GM04503 (cell line): ENCODE measurements at regions not wholly inside any gene's neighbourhood (a gene's known extent, or its start where the extent isn't known, plus 50 kb on each side); places are given as distances from the start of the nearest gene placed in this dataset.
"Not testable (repeated sequence)": the region's sequence is repeated elsewhere in the genome, so short reads cannot be mapped to it uniquely, and the experiment has no call there.

Source experiments
- DNase-seq: peaks from one replicate; pipeline ENCODE4 v3.0.0-alpha.2; 2012; ENCODE audit warnings: low read depth

GRCh38 chr6:130715058-130715457 is 112.1 kb upstream of the SMLR1 start:
- no peak for DNase-seq

DNA sequence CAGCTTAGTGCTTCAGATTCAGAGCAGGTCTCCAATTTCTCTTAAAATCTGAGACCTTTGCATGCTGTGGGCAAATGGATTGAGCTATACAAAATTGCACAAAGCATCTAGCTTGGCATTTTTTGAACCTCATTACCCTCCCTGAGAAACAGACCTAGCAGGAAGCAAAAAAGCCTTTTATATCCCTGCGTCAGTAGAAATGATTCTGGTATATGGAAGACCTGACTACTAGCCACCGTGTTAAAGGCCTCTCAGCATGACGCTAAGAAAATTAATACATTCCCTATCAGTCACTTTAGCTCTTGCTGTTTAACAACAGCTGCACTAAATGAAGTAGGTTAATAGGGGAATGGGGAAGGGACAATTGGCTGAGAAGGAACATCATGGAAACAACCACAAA is 110.7 kb upstream of the SMLR1 start:
- DNase-seq, result no peak

DNA sequence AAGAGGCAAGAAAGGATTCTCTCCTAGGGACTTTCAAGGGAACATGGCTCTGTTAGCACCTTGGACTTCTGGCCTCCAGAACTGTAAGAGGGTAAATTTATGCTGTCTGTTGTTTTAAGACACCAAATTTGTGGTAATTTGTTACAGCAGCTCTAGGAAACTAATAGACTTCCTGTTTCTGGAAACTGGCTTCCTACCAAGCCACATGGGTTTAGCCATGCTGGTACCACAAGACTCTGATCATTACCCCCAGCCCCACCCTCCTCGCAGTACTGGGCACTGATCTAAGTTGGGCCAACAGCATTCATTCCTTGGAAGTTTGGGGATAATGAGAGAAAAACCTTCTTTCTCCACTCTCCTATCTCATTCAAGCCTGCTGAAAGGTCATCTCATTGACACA is 109.5 kb upstream of the SMLR1 start:
- no peak for DNase-seq

GRCh38 chr6:130720076-130720715 is 107.0 kb upstream of the SMLR1 start:
- no peak for DNase-seq

GRCh38 chr6:130724089-130724488 is 103.1 kb upstream of the SMLR1 start:
- DNase-seq, result no peak

- no peak for DNase-seq
Measured at GRCh38 chr6:130725551-130725950, 101.7 kb upstream of the SMLR1 start.

DNA sequence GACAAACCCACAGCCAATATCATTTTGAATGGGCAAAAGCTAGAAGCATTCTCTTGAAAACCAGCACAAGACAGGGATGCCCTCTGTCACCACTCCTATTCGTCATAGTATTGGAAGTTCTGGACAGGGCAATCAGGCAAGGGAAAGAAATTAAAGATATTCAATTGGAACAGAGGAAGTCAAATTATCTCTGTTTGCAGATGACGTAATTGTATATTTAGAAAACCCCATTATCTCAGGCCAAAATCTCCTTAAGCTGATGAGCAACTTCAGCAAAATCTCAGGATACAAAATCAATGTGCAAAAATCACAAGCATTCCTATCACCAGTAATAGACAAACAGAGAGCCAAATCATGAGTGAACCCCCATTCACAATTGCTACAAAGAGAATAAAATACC is 99.1 kb upstream of the SMLR1 start:
- DNase-seq, result not testable (repeated sequence)

DNA sequence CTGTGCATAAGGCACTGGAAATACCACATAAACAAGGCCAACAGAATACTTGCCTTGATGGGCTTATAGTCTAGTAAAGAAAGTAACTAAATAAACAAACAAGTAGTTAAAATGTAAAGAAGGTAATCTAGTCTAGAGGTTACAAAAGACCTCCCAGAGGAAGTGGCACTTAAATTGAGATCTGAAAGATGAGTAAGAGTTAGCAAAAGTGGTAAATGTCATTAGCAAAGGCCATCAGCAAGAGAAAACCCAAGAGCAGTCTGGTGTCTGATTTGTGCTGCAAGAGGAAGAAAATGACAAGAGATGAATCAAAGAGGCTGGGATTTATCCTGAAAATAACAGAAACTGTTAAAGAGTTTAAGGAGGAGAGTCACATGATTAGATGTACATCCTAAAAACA is 96.6 kb upstream of the SMLR1 start:
- no peak for DNase-seq

DNA sequence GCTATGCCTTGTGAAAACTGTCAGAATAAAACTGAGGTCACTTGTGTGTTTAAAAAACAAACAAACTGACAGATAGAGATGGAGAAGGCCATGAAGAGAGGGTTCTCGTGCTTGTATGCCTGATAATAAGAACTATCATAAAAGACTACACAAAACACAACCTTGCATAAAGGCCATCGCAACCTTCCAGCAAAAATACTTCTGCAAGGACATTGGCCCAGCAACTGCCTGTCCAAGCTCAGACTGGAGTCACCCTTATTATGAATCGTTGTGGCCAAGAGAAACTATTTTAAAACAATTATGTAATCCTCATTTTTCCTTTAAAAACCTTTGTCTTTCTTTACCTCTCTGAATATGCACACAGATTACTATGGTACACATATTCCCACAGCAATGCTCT is 93.0 kb upstream of the SMLR1 start:
- no peak for DNase-seq

GRCh38 chr6:130740308-130740707 is 86.9 kb upstream of the SMLR1 start:
- DNase-seq, result no peak

DNA sequence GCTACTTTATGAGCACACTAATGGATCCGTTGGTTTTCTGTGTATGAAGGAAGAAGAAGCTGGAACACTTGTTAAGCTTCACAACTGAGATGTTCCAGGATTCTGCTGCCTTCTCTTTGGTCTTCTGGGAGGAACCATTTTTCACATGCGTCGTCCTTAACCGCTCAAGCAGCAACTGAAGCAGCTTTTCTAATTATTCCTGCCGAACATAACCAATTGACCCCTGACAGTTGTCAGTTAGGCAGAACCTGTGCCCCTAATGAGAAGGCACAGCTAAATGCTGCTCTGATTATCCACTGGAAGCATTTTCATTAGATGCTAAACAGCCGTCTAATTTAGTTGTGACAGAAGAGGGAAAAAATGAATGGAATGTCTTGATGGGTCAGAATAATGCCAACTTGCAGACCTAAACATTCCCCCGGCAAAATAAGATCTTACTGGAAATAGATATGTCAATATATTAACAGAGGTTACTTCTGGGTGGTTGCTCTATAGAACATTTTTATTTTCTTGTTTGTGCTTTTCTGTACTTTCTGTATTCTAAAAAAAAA is 85.0 kb upstream of the SMLR1 start:
- DNase-seq, result no peak

DNA sequence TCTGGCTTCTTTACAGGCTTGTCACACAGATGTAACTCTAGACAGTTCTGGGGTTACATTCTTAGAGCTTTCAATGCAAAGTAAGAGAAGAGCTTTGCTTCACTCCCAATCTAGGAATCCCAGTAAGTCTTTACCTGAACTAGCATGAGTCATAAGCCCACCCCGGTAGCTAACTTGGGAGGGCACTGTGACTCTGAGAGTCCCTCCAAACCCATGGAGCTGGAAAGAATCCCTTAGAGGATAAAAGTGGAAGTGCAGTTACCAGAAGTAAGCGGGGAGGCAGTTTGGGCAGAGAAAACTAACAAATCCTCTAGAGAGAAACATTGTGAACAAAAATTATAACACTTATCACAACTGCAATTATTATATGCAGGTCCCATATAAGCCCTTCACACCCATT is 84.0 kb upstream of the SMLR1 start:
- DNase-seq, result no peak

DNA sequence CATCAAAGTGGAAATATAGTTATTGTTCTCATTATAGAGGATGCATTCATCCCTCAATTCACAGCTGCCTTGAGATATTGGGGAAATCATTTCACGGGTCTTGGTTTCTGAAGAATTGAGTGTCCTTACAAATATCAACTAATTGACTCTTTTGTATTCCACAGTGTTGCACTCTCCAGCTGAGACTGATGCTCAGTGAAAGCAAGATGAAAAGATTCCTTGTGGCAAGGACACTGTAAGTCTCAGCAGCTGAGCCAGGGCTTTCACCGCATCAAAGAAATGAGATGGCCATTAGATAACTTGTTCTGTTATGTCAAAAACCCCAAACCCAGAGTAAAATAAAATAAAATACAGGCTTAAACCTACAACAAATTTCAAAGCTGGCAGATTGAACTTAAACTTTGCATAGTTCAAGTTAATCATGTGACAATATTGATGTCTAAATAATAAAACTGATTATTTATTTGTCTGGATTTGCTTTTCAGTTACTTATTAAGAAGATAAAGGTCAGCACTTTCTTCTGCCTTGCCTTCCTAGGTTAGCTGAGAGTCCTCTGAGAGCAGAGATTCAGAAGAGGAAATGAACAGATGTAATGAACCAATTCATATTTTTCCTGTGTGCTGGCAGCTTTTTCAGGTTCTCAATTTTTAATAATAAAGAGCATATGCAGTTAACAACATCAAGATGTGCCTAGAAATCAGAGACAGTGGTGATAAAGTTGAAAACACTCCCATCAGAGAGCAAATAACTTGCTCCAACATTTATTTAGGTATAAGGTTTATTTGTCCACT is 82.4 kb upstream of the SMLR1 start:
- DNase-seq, result no peak

GRCh38 chr6:130748041-130748440 is 79.2 kb upstream of the SMLR1 start:
- no peak for DNase-seq

DNA sequence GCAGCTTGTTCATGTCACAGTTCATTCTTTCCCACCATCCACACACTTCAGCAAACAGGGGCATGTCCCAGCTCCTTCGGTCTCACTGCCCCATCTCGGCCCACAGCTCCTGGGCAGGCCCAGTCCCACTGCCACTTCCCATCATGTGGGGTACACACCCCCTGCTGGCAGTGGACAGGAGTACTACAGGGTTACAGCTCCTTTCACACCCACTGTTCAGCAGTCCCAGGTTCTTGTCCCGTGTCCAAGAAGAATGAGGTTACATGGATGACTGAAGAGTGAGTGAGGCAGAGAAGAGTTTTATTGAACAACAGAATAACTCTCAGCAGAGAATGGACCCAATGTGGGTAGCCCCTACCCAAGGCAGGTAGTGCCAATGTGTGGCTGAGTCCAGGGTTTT is 77.8 kb upstream of the SMLR1 start:
- DNase-seq, result no peak

DNA sequence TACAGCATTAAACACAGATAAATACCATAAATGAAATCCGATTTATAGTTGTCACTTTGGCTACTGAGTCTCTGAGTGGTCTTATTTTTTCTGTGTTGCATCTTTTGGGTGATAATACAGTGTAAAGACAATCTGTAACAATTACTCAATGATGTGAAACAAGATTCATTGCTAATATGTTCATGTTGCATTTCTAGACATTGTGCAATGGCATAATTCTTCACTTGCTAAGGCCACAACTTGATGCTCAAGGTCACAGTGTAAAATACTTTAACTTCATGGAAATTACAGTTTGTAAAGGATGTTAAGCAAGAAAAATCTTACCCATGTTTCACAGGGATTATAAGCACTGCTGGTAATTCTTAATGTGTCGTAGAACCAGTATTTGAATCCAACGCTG is 74.9 kb upstream of the SMLR1 start:
- peak; percentile 16 for DNase-seq

DNA sequence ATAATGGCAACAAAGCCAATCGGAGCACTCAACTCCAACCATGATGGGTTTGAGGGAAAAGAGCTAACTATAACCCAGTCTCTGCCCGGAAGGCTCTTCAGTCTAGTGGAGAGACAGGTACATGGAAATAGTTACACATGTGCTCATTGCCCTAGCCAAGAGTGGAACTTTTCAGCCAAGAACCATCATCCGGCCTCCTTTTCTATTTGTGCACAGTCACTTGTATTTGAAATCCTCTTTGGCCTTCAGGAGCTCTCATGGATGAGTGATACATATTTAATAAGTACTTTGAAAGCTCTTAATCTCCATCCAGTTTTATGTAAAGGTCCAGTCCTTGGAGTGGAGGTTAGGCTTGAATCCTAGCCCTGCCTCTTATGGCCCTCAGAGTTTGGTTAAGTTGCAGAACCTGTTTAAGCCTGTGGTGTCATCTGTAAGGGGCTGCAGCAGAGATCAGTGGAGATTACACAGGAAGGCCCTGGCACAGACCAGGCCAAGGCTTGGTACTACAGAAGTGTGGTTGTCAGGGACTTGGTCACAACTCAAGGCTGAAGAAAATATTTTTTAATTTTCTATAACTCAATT is 72.3 kb upstream of the SMLR1 start:
- DNase-seq, result no peak

- DNase-seq, result no peak
Measured at GRCh38 chr6:130755368-130756034, 71.7 kb upstream of the SMLR1 start.

GRCh38 chr6:130756824-130757223 is 70.4 kb upstream of the SMLR1 start:
- DNase-seq, result no peak

DNA sequence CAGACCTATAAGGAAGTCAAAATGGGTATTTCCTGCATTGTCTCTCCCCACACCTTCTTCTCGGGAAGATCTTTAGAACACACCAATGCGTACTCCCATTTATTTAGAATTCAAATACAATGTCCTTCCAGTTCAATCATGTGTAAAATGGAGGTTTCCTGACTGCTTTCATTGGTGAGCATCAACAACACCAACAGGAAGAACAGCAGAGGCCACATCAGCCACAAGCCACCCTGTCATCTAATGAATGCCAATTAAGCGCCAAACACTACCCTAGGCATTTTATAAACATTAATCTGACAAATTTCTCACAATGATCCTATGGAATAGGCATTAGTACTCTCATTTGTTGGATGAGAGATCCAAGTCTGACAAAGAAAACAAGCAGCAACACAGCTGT is 68.4 kb upstream of the SMLR1 start:
- DNase-seq, result no peak

GRCh38 chr6:130760006-130760405 is 67.2 kb upstream of the SMLR1 start:
- DNase-seq, result no peak

DNA sequence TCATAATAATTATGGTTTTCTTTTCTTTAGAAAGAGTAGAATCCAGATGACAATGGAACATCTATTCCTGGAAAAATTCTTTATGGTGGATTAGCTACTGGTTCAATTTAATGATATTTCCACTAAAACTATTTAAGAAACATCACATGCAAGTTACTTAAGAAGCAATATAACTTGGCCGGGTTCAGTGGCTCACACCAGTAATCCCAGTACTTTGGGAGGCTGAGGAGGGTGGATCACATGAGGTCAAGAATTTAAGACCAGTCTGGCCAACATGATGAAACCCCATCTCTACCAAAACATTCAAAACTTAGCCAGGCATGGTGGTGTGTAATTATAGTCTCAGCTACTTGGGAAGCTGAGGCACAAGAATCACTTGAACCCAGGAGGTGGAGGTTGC is 65.9 kb upstream of the SMLR1 start:
- no peak for DNase-seq
